GM19238 (cell line): ENCODE measurements at regions not wholly inside any gene's neighbourhood (a gene's known extent, or its start where the extent isn't known, plus 50 kb on each side); places are given as distances from the start of the nearest gene placed in this dataset.

ENCODE experiments used
- DNase-seq: peaks from one replicate; pipeline ENCODE4 v3.0.0; 2011; ENCODE audit warnings: low spot score; ENCODE audit not compliant: insufficient read length

DNA sequence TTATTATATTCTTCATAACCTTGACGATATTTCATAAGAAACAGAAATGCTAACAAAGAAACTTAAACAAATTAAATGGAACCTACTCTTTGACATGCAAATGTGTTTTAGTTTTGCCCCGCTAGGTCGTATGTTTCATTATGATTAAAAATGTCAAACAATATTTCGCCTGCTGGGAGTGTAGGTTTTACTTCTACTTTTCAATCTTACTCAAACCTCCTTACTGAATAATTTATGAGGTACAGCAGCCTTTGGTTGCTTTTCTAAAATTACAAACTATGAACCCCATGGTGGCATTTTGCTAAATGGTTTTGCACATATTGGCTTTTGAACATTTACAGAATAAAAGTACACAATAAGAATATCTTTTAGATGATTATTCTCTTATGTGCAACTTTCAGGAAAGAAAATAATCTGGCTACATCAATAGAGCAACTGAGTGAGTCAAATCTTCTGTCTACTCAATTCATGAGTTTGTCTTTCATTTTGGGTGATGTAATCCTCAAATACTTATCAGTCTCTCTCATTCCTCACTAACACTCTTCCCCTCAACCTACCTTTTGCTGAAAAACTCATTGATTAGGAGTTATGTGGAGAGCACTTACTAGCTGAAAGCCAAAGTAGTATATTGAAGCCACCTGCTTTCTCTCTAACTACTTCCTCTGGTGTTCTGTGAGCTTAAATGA, 1226.4 kb downstream of the XPNPEP1 start:
- DNase-seq, result peak; percentile 1

DNA sequence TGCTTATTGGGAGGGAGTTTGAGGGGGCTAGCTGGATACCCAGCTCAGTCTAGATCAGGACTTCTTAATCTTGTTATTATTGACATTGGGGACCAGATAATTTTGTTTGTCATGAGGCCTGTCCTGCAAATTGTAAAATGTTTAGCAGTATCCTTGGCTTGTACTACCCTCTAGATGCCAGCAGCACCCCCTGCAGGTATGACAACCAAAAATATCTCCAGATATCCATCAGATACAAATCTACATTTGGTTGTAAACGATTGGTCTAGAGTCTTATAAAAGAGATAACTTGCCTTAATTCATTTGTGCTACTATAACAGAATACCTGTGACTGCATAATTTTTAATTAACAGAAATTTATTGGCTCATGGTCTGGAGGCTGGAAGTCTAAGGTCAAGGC, 1232.2 kb downstream of the XPNPEP1 start:
- no peak for DNase-seq

DNA sequence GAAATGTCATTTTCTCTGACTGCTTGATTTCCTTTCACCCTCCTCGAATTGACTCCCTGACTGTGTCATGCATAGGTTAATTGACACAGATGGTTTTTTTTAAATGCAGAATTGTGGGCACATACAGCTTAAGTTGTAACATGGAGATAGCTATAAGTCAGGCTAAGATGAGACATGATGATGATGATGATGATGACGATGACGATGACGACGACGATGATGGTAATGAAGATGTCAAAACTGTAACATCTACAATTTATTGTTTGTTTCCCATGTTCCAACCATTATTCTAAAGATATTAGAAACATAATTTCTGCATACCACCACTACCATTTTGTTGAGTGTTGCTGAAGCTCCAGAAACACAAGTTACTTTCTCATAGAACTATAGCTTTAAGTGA, 1232.8 kb downstream of the XPNPEP1 start:
- no peak for DNase-seq

DNA sequence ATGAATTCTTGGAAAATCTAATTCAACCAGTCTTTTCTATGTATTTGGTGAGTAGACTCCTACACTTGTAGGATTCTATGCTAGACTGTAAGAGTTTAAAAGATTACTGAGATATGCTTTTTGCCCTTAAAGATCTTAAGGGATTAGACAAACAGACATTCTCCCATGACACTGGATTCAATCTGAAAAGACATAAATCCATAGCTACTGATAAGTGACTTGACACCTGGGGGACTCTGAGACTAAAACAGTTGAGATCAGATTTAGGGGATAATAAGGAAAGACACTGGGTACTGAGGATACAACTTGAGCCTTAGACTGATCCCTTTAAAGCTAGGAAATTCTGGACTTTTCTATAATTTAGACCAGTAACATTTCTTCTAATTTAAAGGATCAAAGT, 1233.4 kb downstream of the XPNPEP1 start:
- DNase-seq, result no peak

DNA sequence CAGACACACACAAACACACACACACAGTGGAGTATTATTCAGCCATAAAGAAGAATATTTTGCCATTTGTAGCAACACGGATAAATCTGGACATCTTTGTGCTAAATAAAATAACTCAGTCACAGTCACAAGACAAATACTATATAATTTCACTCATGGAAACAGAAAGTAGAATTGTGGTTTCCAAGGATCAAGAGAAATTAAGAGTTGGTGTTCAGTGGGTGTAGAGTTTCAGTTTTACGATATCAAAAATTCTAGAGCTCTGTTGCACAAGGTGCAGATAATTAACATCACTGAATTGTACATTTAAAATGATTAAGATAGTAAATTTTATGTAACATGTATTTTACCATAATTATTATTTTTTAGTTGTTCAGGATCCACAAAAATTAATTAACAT, 1235.0 kb downstream of the XPNPEP1 start:
- DNase-seq, result no peak

DNA sequence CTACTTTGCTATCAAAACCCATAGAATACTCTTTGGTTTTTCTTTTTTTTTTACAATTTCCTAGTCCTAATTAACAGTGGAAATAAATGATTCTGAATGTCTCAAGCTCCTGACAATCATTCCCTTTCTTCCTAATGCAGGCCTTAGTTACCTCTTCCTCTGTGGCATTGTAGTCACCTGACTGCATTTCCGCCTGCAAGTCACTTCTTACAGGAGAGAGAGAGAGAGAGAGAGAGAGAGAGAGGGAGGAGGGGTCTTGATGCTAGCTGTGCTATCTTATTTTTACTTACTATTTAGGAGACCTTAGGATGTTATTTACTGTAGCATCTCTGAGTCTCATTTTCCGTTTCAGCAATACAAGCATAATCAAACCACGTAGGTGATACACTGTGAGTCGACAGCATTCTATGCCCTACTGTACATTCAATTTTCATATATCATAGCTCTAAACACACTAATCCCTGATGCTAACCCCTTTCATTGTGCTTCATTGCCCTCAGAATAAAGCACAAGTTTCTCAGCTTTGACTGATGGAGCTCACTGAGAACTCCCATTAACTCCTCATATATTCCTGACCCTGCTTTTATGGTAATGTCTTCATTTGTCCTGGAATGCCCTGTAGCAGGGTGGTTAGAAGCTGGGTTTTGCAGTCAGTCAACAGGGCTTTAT, 1237.3 kb downstream of the XPNPEP1 start:
- no peak for DNase-seq

DNA sequence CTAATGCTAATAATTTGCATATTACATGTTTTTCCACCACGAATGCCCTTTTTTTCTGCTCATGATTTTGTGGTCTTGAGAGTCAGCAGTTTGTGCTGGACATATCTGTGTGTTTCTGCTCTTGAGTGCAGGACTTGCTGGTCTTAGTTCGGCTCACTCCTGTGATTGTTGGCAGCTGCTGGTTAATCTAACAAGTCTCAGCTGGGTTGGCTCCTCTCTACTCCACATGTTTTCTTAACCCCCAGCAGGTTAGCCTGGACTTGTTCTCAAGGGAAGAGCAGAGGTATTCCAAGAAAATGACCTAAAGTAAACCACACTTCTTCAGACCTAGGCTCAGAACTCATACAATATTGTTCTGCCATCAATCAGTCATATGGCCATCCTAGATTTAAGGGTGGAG, 1238.9 kb downstream of the XPNPEP1 start:
- DNase-seq, result no peak

DNA sequence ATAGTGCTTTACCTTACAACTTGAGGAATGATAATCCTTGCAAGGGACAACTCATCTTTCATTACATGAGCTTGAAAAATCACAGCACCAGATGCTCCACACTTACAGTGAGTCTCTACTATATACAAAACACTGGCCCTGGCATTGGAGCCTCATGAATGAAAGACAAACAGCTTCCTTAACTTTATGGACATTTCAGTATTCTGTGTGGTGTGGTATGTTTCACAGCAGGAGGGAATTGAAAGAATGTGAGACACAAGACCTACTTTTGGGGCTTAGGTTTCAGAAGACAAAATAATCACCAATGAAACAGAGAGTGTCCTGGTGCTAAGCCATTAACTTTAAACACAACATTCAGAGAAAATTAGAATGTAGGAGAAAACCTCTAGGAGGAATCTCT, 1249.6 kb downstream of the XPNPEP1 start:
- no peak for DNase-seq

DNA sequence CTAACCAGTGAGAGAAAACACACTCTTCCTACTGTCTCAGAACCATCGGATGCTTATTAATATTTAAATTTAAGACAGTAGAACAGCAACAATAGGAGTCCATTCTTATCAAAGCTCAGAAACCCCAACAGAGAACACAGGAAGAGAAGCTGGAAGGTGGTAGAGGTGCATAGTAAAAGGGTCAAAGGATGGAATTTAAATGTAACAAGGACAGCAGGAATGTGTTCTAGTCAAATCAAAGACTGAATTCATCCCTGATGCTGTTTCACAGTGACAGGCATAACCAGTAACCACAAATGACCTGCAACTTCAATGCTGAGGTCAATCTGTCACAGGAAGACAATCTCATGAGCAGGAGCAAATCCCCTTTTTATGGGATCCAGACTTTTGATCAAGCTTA, 1259.7 kb downstream of the XPNPEP1 start:
- no peak for DNase-seq

DNA sequence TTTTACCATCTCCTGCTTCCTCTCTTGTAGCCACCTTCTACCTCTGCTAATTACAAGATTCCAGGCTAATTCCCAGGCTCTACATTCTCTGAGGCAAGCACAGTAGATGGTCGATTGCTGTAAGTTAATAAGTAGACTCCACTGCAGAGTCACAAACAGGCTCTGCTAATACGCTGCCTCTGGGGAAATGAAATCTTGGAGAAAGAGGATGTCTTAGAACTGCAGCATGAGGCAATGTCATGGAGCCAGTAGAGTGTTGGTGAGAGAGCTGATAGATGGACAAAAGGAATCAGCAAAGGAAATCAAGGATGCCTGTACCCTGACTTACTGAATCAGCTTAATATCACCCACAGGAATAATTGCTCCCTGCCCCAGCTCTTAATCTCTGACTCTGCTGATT, 1260.3 kb downstream of the XPNPEP1 start:
- DNase-seq, result no peak

DNA sequence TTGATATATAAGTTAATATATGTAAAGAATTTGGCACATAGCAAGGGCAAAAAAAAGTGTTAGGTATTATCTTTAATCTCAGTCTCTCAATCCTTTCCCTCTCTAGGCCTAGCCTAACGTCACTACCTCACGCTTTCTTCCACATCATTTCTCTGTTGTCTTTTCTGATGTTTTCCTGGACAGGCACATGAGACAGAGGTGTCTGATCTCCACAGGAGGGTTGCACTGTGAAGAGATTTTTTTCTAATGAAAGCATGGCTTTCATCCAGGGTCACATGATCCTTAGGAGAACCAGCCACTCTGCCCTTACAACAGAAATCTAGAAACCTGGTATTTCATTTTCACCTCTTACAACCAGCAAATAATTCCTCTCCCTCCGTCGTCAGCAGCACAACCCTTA, 1268.3 kb downstream of the XPNPEP1 start:
- DNase-seq, result no peak

DNA sequence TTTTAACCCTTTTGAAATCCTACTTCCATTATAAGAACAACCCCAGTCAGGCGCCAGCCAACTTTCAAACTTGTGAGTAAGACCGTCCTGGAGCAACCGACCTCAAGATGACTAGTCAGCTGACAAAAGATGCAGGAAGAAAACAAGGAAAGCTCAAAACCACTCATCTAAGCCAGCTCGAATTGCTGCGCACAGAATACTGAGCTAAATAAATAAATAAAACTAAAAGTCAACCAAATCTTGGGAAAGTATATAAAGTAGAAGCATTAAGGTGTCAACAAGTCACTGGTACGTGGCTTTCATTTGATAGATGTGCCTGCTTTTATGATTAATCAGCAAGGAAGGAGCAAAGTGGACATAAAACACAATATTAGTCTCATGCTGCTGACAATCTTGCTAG, 1269.8 kb downstream of the XPNPEP1 start:
- no peak for DNase-seq

DNA sequence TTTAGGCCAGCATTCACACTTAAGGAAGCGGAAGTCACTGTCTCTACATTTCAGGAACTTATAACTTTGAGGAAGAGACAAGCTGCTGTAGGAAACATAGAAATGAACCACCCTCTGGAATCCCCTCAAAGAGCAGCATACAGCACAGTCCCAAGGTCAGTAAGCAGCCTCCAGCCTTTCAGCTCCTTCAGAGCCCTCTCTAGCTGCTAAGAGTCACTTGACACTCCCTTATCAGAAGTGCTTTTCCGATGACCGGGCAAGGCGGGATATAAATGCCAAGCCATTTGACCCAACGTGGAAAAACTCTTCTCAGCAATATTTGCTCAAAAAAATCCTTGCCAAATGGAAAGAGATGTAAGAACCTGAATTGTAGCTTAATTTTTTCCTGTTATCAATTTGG, 1284.3 kb downstream of the XPNPEP1 start:
- DNase-seq, result no peak

DNA sequence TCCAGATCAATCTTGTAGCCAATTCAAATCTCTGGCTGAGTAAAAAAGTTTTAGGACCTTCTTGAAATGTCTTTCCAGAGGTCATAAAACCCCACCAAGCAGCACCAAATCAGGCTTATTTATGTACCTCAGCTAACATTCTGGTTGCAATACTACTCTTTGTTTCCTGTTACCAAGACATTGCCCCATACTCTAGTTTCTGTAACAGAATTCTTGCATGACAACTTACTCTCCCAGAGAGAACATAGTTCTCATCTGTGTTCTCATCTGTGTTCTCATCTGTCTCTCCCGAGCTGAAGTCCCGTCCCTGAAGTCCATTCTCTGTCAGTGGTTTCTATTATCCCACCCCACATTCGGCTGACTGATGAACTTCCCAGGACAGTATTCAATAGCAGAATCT, 1285.1 kb downstream of the XPNPEP1 start:
- DNase-seq, result no peak

DNA sequence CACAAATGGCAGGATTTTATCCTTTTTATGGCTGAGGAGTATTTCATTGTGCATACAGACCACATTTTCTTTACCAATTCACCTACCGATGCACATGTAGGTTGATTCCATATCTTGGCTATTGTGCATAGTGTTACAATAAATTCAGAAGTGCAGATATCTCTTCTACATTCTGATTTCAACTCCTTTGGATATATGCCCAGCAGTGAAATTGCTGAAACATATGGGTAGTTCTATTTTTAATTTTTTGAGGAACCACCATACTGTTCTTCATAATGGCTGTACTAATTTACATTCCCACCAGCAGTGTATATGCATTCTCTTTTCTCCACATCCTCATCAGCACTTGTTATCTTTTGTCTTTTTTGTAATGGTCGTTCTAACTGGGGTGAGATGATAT, 1290.3 kb downstream of the XPNPEP1 start:
- no peak for DNase-seq

DNA sequence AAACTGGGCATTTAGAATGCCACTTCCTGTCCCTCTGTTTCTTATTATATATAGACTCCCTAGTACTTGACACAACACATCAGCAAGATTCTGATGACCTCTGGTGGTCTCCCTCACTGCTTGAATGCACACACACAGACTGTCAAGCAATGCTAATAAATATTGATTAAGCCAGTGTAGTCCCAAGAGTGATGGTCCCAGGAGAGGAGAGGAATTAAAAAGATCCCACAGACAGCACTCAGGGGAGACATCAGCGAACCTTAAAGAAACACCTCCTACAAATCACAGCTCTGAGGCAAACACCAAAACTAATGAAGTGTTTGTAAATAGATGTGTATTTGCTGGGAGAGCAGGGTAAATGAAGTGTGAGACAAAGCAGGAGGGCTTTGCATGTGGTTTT, 1291.2 kb downstream of the XPNPEP1 start:
- DNase-seq, result no peak

DNA sequence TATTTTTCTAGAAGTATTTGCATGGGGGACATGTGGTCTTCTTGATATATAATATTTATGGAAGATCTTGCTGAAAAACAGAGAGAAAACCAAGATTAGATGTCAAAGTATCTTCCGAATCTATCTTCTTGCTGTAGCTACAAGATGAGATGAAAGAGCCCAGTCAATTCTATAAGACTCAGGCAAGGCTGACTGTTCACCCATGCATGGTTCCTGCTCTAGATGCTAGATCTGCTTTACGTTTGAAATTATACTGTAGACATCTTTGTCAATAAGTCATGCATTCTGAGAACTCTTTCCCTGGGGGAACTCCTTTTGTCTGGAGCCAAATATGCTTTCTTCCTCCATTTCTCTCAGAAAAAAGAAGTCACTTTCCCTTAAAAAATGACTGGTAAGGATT, 1292.0 kb downstream of the XPNPEP1 start:
- DNase-seq, result no peak

DNA sequence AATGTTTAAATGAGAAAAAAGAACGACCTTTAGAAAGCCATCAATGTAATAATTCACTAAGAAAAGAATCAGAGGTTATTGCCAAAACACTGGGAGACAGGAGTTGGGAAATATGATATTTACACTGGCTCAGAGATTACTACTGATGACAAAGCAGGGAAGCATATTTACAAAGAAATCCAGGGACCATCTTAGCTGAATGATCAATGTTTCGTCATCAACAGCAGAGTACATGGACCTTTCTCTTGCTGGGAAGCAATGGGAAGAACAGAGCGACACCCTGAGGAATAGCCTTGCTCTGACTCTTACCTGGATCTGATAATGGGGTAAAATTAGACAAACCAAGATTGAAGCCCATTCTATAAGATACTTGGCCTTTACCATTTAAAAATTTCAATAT, 1293.5 kb downstream of the XPNPEP1 start:
- DNase-seq, result no peak

DNA sequence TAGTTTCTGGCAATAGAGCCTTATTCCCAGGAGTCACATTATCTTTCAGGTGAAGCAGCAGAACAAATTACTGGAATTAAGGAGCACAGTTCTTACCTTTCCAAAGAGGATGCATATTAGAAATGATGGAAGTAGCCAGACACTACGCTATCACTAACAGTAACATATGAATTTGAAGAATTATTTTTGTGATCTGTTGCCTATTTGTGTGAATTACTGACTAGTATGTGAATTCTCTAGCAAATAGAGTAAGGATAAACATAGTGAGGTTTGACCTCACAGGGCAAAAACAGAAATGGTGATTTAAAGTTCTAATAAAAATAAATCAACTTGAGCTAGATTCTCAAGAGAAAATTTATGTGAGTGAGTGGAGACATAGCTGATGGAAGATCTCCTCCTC, 1299.3 kb downstream of the XPNPEP1 start:
- DNase-seq, result no peak

DNA sequence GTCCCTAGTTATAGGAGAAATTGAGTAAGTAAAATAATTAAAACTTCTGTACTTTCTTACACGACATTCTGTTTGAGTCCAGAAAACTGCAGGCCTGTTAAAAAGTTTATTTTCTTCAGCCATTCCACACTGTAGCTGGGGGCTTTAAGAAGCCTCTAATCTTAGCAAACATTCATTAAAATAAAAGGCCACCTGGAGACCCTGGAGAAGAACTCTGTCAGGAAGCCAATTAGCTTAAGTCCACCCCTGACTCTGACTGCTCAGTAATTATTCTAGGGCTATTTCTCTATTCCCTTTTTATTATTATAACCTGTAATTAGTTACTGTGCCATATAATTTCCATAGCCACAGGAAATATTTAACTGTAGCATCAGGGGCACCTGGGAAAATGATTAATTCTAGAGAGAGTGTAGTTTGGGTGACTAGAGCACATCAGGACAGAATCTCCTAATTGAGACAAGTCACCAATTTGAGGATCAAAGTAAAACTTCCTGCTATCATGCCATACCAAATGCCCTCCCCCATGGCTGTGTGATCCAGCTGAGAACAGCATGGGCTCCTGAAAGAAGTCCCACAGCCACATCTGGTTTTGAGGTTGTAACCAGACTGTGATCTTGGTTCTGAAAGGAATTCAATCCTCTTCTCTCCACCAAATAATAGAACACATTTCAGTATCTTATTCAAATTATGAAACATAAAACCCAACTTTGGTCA, 1302.3 kb downstream of the XPNPEP1 start:
- DNase-seq, result no peak

DNA sequence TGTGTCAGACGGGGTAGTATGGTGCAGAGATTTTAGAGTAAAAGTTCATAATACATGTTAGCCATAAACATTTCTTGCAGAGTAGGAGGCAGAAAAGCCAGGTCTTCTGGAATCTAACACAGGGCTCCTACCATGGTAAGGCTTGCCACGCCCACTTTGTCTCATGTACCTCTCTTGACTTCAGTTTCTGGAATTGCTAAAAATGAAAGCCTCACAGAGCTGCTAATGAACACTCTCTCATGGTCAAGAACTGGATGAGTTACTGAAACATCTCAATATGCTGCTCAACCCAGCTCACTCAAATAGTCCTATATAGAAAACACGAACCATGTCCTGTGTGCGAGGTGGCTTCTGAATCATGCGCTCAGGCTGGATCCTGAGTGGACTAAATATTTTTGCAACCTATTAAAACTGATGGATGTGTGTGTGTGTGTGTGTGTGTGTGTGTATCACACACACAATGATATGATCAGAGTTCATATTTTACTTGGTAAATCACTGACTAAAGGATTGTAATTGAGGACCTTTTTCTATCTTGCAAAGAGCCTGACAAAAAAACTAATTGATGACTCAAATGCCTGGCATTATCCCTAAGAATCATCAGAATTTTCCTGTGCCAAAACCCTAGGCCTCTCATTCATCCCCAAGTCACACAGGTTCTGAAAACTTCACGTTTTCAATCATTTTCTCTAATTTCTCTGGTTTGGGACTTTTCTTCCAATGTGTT, 1306.6 kb downstream of the XPNPEP1 start:
- DNase-seq, result no peak
